NCI-H2107 treated with DMSO at 0.1 percent for 48 hours (cell line): ENCODE measurements at regions not wholly inside any gene's neighbourhood (a gene's known extent, or its start where the extent isn't known, plus 50 kb on each side); places are given as distances from the start of the nearest gene placed in this dataset.
"Not testable (repeated sequence)": the region's sequence is repeated elsewhere in the genome, so short reads cannot be mapped to it uniquely, and the experiment has no call there.

Source experiments
- DNase-seq: peaks from one replicate; lab custom pipeline; 2025; ENCODE audit not compliant: unreplicated experiment; lab: John Stamatoyannopoulos, UW

DNA sequence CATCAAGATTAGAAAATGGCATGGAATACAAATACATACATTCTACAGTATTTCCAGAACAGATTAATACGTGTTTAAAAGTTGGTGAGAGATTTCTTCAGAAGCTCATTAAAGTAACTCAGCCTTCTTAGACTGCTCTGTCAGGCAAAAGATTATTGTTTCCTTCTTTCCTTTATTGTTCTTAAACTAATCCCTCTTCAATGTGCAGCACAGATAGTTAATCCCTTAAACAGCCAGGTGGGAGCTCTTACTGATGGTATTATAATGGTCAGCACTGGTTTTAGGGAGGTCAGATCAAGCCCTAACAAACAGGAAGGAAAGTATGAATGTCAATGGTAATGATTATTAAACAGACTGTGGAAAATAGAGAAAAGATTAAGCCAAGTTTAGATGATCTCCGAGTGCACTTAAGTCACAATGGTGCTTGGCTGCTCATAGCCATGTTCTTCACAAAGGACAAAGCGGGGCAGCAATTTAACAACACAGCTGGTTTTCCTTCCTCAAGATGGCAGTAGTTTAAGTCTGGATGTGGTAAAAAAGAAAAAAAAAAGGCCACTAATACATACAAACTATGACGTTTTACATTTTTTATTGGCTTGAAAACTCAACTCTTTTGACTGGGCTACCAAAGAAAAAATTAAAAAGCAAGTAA is 992.6 kb downstream of the PCDH9 start:
- no peak for DNase-seq

DNA sequence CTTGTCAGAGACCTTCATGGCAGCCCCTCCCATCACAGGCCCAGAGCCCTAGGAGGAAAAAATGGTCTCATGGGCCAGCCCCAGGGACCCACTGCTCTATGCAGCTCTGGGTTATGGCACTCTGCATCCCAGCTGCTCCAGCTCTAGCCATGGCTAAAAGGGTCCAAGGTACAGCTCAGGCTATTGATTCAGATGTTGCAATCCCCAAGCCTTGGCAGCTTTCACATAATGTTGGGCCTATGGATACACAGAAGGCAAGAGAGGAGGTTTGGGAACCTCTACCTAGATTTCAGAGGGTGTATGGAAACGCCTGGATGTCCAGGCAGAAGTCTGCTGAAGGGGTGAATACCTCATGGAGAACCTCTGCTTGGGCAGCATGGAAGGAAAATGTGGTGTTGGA is 996.0 kb downstream of the PCDH9 start:
- no peak for DNase-seq

DNA sequence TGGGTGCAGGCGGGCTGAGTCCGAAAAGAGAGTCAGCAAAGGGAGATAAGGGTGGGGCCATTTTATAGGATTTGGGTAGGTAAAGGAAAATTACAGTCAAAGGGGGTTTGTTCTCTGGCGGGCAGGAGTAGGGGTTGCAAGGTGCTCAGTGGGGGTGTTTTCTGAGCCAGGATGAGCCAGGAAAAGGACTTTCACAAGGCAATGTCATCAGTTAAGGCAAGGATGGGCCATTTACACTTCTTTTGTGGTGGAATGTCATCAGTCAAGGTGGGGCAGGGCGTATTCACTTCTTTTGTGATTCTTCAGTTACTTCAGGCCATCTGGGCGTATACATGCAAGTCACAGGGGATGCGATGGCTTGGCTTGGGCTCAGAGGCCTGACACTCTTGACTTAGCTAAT is 998.2 kb downstream of the PCDH9 start:
- DNase-seq: not testable (repeated sequence)

DNA sequence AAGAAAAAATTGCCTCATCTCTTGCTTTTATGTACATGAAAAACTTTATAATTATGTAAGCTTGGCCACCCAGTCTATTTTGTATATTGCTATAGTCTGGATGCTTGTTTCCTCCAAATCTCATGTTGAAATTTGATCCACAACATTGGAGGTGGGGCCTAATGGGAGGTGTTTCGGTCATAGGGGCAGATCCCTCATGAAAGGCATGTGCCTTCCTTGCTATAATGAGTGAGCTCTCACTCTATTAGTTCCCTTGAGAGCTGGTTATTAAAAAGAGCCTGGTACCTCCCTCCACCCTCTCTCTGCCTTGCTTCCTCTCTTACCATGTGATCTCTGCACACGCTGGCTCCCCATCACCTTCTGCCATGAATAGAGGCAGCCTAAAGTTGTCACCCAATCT is 1005.1 kb downstream of the PCDH9 start:
- no peak for DNase-seq

DNA sequence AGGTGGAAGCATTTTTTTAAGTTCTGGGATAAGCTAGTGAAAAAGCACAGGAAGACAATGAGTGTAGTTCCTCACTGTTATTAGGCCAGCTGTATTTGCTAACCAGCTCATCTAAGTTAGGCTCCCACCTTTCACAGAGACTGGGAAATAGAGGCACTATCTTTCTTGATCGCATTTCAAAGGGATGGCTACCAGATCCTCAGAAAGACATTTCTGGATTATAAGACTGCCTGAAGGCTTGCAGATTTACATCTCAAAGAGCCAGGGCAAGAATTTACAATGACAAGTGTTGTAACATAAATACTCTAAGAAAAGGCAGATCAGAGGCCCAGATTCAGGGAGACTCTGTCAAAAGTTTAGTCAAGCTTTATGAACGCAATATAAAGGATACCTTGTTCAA is 1005.5 kb downstream of the PCDH9 start:
- no peak for DNase-seq

DNA sequence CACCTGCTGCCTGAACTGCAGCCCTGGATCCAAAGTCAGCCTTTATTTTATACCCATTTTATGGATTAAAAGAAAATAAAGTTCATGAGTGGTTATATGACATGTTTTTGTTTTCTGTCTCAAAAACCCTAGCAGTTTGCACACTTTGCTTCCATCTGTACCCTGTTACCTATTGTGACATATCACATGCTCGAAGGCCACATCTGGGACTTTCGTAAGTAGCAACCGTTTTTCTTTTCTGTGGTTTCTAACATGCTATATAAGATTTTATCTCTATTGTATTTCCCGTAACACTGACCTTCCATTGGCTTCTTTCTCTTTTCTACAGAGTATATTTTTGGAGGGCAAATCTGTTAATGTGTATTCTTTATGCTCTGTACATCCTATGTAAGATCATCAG is 1007.2 kb downstream of the PCDH9 start:
- no peak for DNase-seq

DNA sequence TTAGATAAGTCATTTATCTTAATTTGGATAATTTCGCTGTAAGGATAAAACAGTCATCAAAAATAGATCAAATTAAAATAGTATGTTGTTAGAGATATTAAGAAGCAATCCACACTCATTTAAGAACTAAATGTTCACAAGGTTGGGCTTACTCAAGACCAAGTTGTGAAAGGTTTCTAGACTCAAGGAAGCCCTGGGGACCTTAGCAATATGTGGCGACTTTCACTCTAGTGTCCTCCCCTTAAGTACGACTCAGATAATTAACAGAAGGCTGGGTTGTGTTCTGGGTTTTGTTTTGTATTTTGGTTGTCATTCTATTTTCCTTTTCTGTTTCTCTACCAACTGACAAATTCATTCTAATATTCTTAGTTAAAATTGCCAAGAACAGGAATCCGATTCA is 1008.0 kb downstream of the PCDH9 start:
- DNase-seq: no peak

DNA sequence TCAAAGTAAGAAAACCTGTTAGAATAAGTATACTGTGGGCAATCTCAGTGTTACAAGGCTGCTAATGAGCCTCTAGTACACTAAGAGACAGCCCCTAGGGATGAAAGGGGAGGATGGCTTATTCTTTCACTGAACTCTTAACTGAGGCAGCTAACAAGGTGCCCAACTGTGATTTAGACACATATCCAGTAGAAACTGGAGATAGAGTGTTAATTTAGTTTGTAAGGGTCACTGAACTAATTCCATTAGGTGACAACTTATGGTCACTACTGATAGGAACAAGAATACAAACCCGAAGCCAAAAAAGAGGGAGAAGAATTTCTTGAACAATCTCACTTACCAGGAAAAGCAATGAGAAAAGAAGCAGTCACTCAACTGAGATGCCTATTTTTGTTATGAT is 1010.6 kb downstream of the PCDH9 start:
- no peak for DNase-seq

DNA sequence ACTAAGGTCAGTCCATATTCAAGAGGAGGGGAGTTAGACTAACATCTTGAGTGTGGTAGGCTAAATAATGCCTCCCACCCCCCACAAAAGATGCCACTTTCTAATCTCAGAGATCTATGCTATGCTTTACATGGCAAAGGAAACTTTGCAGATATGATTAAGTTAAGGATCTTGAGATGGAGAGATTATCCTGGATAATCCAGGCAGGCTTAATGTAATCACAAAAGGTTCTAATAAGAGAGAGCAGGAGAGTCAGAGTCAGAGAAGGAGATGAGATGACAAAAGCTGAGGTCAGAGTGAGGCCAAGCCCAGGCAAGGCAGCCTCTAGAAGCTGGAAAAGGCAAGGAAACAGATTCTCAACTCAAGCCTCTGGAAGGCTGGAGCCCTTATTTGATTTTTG is 1011.6 kb downstream of the PCDH9 start:
- no peak for DNase-seq

DNA sequence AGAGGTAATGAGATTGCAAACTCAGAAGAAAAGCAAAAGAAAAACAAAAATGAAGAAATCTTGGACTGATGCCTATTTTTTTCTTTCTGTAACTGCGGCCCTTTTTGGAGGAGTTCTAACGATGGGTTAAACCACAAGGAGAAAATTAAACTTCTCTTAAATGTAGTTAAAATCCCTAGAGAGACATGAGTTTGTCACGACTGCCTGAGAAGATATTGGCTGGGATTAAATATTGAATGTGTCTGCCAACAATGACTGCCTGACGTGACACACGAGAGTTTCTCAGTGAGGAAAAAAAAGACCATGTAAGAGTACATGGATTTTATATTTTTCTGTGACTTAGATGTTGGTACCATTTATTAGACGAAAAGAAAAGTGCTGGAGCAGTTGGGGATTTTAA is 1013.4 kb downstream of the PCDH9 start:
- no peak for DNase-seq

DNA sequence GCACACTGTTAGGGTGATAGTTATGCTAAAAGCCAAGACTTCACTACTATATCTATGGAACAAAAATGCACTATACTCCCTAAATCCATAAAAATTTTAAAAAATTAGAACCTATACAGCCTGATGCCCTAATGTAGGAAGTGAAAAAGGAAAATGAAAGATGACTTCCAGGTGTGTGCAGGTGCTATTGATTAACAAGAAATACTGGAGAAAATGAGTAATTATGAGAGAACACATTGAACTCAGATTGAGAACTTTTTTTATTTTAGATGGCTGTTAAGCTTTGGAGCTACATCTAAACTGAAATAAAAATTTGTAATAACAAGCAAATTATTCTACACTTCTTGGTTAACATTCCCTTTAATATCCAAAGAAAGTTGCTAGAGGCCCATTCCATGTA is 1015.7 kb downstream of the PCDH9 start:
- no peak for DNase-seq

DNA sequence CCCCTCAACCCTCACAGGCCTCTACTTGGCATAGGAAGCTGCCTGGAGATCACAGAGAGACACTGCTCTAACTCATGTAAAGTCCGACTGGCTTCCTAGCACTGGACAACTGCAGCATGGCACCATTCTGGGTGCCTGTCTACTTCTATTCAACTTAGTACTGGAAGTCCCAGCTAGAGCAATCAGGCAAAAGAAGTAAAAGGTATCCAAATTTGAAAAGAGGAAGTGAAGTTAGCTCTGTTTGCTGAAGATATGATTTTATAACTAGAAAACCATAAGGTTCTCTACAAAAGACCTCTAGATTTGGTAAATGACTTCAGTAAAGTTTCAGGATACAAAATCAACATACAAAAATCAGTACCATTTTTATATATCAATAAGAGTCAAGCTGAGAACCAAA is 1017.6 kb downstream of the PCDH9 start:
- no peak for DNase-seq

DNA sequence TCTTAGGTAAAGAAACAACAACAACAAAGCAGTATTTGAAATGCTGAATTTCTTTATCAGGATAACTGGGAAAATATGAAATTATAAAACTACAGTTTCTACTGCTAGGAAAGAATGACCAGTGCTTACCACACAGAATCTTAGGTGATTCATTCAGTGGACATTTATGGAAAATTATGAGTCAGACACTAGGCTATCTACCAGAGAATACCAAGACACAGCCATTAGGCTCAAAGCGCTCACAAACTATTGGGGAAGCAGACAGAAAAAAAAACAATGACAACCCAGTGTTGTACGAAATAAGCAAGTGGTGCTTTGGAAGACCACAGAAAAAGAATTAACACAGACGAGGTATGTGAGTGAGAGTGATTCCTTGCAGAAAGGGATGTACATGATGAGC is 1019.5 kb downstream of the PCDH9 start:
- no peak for DNase-seq

DNA sequence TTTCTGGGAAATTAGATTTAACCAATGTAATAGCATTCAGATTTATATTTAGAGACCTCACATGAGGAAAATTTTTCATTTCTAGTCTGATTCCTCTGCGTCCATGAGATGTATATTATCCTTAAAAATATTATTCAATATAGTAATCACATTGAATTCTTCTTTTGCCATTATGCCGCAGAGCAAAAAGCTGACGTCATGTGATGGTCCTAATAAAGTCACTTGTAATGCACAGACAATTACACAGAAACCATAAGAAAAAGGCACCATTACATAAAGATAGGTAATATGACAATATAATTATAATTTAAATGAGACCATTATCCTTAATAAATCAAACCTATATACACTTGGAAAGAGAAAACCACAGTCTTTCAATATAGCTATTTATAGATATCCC is 1021.5 kb downstream of the PCDH9 start:
- no peak for DNase-seq

DNA sequence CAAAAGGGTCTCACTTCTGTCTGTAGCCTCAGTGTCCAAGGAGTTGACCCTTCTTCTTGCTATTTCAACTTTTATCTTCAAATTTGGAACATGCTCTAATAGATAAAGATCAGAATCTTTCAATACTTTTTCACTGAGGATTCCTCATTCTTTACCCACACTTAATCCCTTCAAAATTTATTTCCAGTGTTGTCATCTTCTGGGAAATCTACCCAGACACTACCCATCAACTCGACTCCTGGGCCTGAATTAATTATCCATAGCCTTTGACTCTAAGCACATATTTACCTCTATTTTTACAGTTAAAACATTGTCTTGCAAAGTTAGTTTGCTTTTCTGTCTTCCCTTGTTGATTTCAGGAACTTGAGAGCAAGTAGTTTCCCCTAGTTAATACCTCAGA is 1022.5 kb downstream of the PCDH9 start:
- DNase-seq: no peak

DNA sequence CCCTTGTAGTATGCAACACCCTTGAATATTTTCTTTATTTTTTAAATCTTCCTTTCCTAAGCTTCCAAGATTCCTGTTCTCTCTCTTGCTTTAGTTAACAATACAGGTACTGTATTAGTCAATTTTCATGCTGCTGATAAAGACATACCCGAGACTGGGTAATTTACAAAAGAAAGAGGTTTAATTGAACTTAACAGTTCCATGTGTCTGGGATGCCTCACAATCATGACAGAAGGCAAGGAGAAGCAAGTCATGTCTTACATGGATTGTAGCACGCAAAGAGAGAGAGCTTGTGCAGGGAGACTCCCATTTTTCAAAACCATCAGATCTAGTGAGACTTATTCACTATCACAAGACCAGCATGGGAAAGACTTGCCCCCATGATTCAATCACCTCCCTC is 1024.3 kb downstream of the PCDH9 start:
- DNase-seq: no peak

DNA sequence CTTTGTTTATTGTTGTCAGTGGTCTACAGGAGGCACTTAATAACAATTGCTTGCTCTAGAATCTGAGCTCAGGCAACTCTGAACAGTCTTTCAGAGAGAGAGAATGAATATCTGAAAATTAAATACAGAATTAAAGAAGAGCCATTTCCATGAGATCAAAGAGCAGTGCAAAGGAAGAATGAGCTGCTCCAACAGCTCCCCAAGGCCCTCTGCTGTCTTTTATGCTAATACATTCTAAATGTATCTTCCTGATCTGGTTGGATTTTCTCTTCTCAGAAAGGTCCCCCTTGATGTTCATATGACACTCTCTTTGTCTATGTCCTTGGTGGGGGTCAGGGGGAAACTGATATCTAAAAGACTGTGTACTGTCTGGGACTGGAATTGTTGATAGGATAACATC is 1029.6 kb downstream of the PCDH9 start:
- DNase-seq: no peak

DNA sequence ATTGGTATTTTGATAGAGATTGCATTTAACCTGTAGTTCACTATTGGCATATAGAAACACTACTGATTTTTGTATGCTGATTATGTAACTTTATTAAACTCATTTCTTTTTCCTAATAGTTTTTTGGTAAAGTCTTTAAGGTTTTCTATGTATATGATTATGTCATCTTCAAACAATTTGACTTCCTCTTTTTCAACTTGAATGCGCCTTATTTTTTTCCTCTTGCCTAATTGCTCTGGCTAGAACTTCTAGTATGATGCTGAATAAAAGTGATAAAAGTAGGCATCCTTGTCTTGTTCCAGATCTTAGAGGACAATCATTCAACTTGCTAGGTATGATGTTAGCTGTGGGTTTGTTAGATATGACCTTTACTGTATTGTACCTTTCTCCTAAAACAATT is 1034.9 kb downstream of the PCDH9 start:
- no peak for DNase-seq

DNA sequence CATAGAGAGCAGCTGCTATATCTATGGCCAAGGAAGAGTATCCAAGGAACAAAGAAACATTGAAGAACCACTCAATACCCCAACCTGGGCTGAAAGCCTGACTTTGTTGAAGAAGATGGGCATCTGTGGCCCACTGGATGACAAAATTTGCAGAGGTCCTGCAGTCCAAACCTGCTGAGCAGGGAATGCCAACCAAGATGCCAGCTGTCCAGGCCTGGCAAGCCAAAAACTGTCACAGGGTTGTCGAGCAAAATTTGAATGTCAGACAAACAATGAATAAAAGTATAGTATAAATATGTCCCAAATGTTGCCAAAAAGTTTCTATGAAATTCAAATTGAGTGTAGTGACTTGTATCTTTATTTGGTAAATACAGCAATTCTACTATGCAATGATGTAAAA is 1040.2 kb downstream of the PCDH9 start:
- DNase-seq: no peak

DNA sequence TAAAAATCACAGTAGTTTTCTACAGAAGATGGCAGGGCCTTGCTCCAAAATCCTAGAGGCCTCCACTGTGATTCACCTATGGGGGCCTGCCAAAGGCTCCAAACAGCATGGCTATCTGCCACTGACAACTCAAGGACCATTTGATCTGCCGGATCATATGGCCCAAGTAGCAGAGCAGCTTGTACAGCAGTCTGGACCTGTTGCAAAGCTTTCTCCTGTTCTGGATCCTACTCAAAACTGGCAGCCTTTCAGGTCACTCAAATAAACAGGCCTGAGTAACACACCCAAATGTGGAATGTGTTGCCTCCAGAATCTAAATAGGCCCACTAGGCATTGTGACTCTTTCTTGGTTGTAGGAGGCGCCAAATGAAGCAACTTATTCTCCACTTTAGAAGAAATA is 1049.3 kb downstream of the PCDH9 start:
- DNase-seq: no peak

DNA sequence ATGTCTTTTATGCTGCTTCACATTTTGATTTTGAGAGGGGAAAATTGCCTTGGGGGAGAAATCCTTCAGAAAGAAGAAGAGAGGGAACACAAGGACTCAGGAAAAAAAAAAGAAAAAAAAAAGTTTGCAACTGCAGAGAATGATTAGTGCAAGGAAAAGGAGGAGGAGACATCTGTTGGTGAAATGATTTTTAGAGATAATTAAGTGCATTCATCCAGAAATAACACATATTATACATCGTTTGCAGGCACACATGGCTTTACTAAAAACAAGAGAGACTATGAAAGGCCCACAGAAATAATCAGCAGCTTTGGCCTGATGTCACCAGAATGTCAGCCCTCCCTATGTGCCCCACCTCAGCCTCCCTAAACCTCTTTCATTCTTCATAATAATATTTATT is 1058.2 kb downstream of the PCDH9 start:
- DNase-seq: no peak

DNA sequence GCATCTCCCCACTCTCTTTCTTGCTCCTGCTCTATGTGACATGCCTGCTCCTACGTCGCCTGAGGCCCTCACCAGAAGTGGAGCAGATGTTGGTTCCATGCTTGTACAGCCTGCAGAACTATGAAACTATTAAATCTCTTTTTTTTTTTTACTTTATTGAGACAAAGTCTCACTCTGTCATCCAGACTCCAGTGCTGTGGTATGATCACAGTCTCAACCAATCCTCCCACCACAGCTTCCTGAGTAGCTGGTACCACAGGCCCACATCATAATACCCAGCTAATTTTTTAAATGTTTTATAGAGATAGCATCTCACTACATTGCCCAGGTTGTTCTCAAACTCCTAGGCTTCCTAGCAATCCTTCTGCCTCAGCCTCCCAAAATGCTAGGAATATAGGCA is 1067.7 kb downstream of the PCDH9 start:
- DNase-seq: no peak

DNA sequence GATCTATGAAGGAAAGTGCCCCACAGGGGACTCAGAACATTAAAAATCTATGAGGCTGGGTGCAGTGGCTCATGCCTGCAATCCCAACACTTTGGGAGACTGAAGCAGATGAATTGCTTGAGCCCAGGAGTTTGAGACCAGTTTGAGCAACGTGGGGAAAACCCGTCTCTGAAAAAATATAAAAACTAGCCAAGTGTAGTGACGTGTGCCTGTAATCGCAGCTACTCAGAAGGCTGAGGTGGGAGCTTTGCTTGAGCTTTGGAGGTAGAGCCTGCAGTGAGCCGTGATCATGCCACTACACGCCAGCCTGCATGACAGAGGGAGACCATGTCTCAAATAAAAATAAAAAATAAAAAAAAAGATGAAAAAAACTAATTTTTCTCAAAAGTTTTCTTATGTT is 1070.6 kb downstream of the PCDH9 start:
- no peak for DNase-seq

DNA sequence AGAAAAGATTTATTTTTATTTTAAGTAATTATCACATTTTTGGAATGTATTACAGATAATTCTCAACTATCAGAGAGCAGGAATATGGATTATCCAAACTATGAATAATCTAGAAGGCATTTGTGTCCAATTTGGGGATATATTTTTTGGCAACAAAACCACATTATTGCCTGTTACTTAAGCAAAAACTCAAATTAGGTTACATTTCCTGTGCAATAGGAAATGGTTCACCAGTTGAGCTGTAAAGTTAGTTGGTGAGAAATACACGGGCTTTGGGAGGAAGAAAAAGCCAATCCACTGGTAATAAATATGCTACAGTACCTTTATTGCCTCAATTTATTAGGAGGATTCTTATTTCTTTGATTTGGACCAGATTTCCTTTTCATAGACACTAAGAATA is 1075.2 kb downstream of the PCDH9 start:
- no peak for DNase-seq
